ENCODE measurements at regions not wholly inside any gene's neighbourhood (a gene's known extent, or its start where the extent isn't known, plus 50 kb on each side); places are given as distances from the start of the nearest gene placed in this dataset.

- H3K79me2 ChIP-seq (ENCODE audit: insufficient read depth, low read length), result peaks cover 99% of the 10 kb centered on the region
- no peak for TF ChIP-seq CTCF (IDR thresholded peaks at IDR 0.05)
- WGBS (ENCODE audit: insufficient coverage), result 30% methylated on average over 47 of the region's 47 CpGs
- Mint-ChIP-seq H3K27me3 (ENCODE audit: low read depth in 3 of 3) (peaks cover 4 to 13% (median 5%) of the 10 kb centered on the region in 3 donors), H3K4me1 (peaks cover 56% of the 10 kb centered on the region), H3K9me3 (no peaks in the 10 kb centered on the region), H3K36me3 (peaks cover 50 to 59% of the 10 kb centered on the region in 2 donors), H3K4me3 (peak overlapping the region in 1 of 2 donors; percentile 68), H3K27ac (peak overlapping the region in 1 of 7 donors; percentile 76)
- no peak overlapping the region for H2AFZ ChIP-seq (ENCODE audit: insufficient read depth, low read depth, low read length, poor library complexity, severe bottlenecking)
- H3K4me1 ChIP-seq (ENCODE audit: control insufficient read depth in 1 of 2, insufficient read depth in 2 of 2, low read length in 2 of 2), result peaks cover 37 to 46% of the 10 kb centered on the region in 2 donors
- H4K20me1 ChIP-seq (ENCODE audit: insufficient read depth, low read length), result peaks cover 100% of the 10 kb centered on the region
- H3K4me3 ChIP-seq (replicated peaks in 1 of 3; ENCODE audit: low read depth in 2 of 3, low read length in 3 of 3), result no peak overlapping the region
- no peaks in the 10 kb centered on the region for H3K27me3 ChIP-seq (ENCODE audit: control insufficient read depth in 2 of 2, insufficient read depth in 2 of 2, low read length in 2 of 2)
- no peak for DNase-seq
- no peak overlapping the region for H3K4me2 ChIP-seq (replicated peaks; ENCODE audit: extremely low read depth, low read length, poor library complexity, severe bottlenecking)
- H3K36me3 ChIP-seq (replicated peaks in 1 of 2; ENCODE audit: control insufficient read depth in 1 of 2, insufficient read depth in 2 of 2, low read length in 2 of 2), result peaks cover 16 to 37% of the 10 kb centered on the region in 2 donors
- H3K9ac ChIP-seq (ENCODE audit: insufficient read depth, low read length, poor library complexity, severe bottlenecking), result no peak overlapping the region
- no peak overlapping the region for H3K27ac ChIP-seq (ENCODE audit: low read depth in 1 of 2, low read length in 2 of 2)
- H3K9me3 ChIP-seq (replicated peaks in 1 of 2; ENCODE audit: control insufficient read depth in 1 of 2, insufficient read depth in 1 of 2, low read length in 2 of 2), result no peaks in the 10 kb centered on the region
- intact Hi-C loops (cut with micrococcal nuclease), result loop anchor here in 1 of 2 donors (5.0 kb wide), 1 partner anchor 35 kb away; no protein-coding TSS in a partner anchor
These were observed 50.0 kb downstream of the NCOR2 start for GRCh38 chr12:124517260-124518050.

- peaks cover 37 to 47% of the 10 kb centered on the region in 2 donors for H3K4me1 ChIP-seq (ENCODE audit: control insufficient read depth in 1 of 2, insufficient read depth in 2 of 2, low read length in 2 of 2)
- H3K79me2 ChIP-seq (ENCODE audit: insufficient read depth, low read length), result peaks cover 100% of the 10 kb centered on the region
- no peaks in the 10 kb centered on the region for H3K27me3 ChIP-seq (ENCODE audit: control insufficient read depth in 2 of 2, insufficient read depth in 2 of 2, low read length in 2 of 2)
- H3K36me3 ChIP-seq (replicated peaks in 1 of 2; ENCODE audit: control insufficient read depth in 1 of 2, insufficient read depth in 2 of 2, low read length in 2 of 2), result peaks cover 16 to 37% of the 10 kb centered on the region in 2 donors
- Mint-ChIP-seq H3K4me3 (no peak overlapping the region), H3K36me3 (peaks cover 50 to 59% of the 10 kb centered on the region in 2 donors), H3K27me3 (ENCODE audit: low read depth in 3 of 3) (peaks cover 4 to 12% (median 5%) of the 10 kb centered on the region in 3 donors), H3K9me3 (no peaks in the 10 kb centered on the region), H3K4me1 (peaks cover 53% of the 10 kb centered on the region), H3K27ac (no peak overlapping the region)
- 87% methylated on average over 6 of the region's 6 CpGs for WGBS (ENCODE audit: insufficient coverage)
- H3K27ac ChIP-seq (ENCODE audit: low read depth in 1 of 2, low read length in 2 of 2), result no peak overlapping the region
- H3K9me3 ChIP-seq (replicated peaks in 1 of 2; ENCODE audit: control insufficient read depth in 1 of 2, insufficient read depth in 1 of 2, low read length in 2 of 2), result no peaks in the 10 kb centered on the region
- intact Hi-C loops (cut with micrococcal nuclease), result loop anchor here in 1 of 2 donors (5.0 kb wide), 1 partner anchor 35 kb away; no protein-coding TSS in a partner anchor
- no peak for DNase-seq
- TF ChIP-seq CTCF (IDR thresholded peaks at IDR 0.05), result no peak
- no peak overlapping the region for H3K4me3 ChIP-seq (replicated peaks in 1 of 3; ENCODE audit: low read depth in 2 of 3, low read length in 3 of 3)
- H3K9ac ChIP-seq (ENCODE audit: insufficient read depth, low read length, poor library complexity, severe bottlenecking), result no peak overlapping the region
- H2AFZ ChIP-seq (ENCODE audit: insufficient read depth, low read depth, low read length, poor library complexity, severe bottlenecking), result no peak overlapping the region
- H4K20me1 ChIP-seq (ENCODE audit: insufficient read depth, low read length), result peaks cover 100% of the 10 kb centered on the region
- no peak overlapping the region for H3K4me2 ChIP-seq (replicated peaks; ENCODE audit: extremely low read depth, low read length, poor library complexity, severe bottlenecking)
These were observed 50.6 kb downstream of the NCOR2 start for GRCh38 chr12:124516850-124517249.
